Body of pancreas (tissue), 4 donors: ENCODE measurements at regions not wholly inside any gene's neighbourhood (a gene's known extent, or its start where the extent isn't known, plus 50 kb on each side); places are given as distances from the start of the nearest gene placed in this dataset.

ENCODE experiments used
- POLR2A ChIP-seq, 3 donors: fragments of 450-650 bp; IDR thresholded peaks; one replicate each; pipeline ENCODE4 v1.6.1; 2016; ENCODE audit warnings: antibody characterized with exemption in 3 of 3, mild to moderate bottlenecking in 2 of 3
- TF ChIP-seq, protein P1 (sequence below), 7 experiments: fragments of 450-650 bp in 4 of 7; fragments of 200-600 bp in 3 of 7; sonication (generic) in 3 of 7; IDR thresholded peaks; one replicate each; pipeline ENCODE4 v1.5.1; 2016 to 2019; ENCODE audit warnings: antibody characterized with exemption in 7 of 7

DNA sequence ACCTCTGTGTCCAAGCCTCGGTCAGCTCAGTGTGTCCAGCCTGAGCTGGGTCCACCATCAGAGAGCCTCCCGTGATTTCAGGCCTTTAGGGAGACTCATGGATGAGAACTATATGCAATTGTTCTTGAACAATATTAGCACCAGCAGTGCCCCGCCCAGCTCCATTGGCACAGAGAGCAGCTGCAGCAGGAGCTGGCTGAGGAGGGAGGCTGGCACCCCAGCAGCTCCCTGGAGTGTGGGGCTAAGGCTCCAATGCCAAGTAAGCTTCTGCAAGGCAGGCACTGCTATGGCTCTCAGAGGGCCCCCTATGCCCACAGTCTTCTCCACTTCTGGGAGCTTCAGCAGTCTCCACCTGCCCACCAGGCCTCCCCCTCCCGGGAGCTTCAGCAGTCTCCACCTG lies 593.3 kb downstream of the MATN1 start:
- TF ChIP-seq, protein P1, sequence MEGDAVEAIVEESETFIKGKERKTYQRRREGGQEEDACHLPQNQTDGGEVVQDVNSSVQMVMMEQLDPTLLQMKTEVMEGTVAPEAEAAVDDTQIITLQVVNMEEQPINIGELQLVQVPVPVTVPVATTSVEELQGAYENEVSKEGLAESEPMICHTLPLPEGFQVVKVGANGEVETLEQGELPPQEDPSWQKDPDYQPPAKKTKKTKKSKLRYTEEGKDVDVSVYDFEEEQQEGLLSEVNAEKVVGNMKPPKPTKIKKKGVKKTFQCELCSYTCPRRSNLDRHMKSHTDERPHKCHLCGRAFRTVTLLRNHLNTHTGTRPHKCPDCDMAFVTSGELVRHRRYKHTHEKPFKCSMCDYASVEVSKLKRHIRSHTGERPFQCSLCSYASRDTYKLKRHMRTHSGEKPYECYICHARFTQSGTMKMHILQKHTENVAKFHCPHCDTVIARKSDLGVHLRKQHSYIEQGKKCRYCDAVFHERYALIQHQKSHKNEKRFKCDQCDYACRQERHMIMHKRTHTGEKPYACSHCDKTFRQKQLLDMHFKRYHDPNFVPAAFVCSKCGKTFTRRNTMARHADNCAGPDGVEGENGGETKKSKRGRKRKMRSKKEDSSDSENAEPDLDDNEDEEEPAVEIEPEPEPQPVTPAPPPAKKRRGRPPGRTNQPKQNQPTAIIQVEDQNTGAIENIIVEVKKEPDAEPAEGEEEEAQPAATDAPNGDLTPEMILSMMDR (IDR thresholded peaks at IDR 0.05) = no peak
- TF ChIP-seq POLR2A (IDR thresholded peaks at IDR 0.05) = no peak
